ENCODE measurements at regions not wholly inside any gene's neighbourhood (a gene's known extent, or its start where the extent isn't known, plus 50 kb on each side); places are given as distances from the start of the nearest gene placed in this dataset.

GRCh38 chr19:29375429-29376119 is 150.2 kb upstream of the VSTM2B start:
- no peak for DNase-seq

- DNase-seq: no peak
Measured at GRCh38 chr19:29376855-29377354, 148.9 kb upstream of the VSTM2B start.

GRCh38 chr19:29378126-29378525 is 147.7 kb upstream of the VSTM2B start:
- no peak for DNase-seq

- DNase-seq: no peak
Measured at GRCh38 chr19:29378543-29379080, 147.2 kb upstream of the VSTM2B start.

- no peak for DNase-seq
Measured at GRCh38 chr19:29379257-29380021, 146.4 kb upstream of the VSTM2B start.

GRCh38 chr19:29380581-29380980 is 145.2 kb upstream of the VSTM2B start:
- no peak for DNase-seq

GRCh38 chr19:29381353-29382203 is 144.2 kb upstream of the VSTM2B start:
- DNase-seq: no peak

- no peak for DNase-seq
Measured at GRCh38 chr19:29383696-29384095, 142.1 kb upstream of the VSTM2B start.

GRCh38 chr19:29384656-29385055 is 141.1 kb upstream of the VSTM2B start:
- DNase-seq: no peak

- no peak for DNase-seq
Measured at GRCh38 chr19:29385191-29385795, 140.5 kb upstream of the VSTM2B start.

GRCh38 chr19:29386970-29387369 is 138.8 kb upstream of the VSTM2B start:
- DNase-seq: no peak

- DNase-seq: no peak
Measured at GRCh38 chr19:29387586-29387985, 138.2 kb upstream of the VSTM2B start.

- no peak for DNase-seq
Measured at GRCh38 chr19:29389495-29389894, 136.3 kb upstream of the VSTM2B start.

- no peak for DNase-seq
Measured at GRCh38 chr19:29390742-29391141, 135.1 kb upstream of the VSTM2B start.

- DNase-seq: no peak
Measured at GRCh38 chr19:29393915-29394460, 131.8 kb upstream of the VSTM2B start.

GRCh38 chr19:29395111-29395733 is 130.6 kb upstream of the VSTM2B start:
- DNase-seq: no peak

GRCh38 chr19:29395734-29396414 is 129.9 kb upstream of the VSTM2B start:
- no peak for DNase-seq

- DNase-seq: no peak
Measured at GRCh38 chr19:29396925-29397324, 128.9 kb upstream of the VSTM2B start.

GRCh38 chr19:29397748-29398147 is 128.0 kb upstream of the VSTM2B start:
- DNase-seq: no peak

- DNase-seq: no peak
Measured at GRCh38 chr19:29399804-29400203, 126.0 kb upstream of the VSTM2B start.

Data from CD4-positive, alpha-beta T cell treated with Interleukin-17A for 1 hour (primary cell).